A172 (cell line): ENCODE measurements at regions not wholly inside any gene's neighbourhood (a gene's known extent, or its start where the extent isn't known, plus 50 kb on each side); places are given as distances from the start of the nearest gene placed in this dataset.
A peak's percentile ranks its signal among the peaks of the same experiment; 100 is the strongest.
"Not testable (repeated sequence)": the region's sequence is repeated elsewhere in the genome, so short reads cannot be mapped to it uniquely, and the experiment has no call there.

Experiments
- DNase-seq: peaks from one replicate; pipeline ENCODE4 v3.0.0-alpha.2; 2015; ENCODE audit warnings: low spot score

GRCh38 chr1:121006826-121007225, 117.3 kb downstream of the PPIAL4A start:
- not testable (repeated sequence) for DNase-seq

- not testable (repeated sequence) for DNase-seq
Measured at GRCh38 chr1:121007755-121008154, 118.2 kb downstream of the PPIAL4A start.

DNA sequence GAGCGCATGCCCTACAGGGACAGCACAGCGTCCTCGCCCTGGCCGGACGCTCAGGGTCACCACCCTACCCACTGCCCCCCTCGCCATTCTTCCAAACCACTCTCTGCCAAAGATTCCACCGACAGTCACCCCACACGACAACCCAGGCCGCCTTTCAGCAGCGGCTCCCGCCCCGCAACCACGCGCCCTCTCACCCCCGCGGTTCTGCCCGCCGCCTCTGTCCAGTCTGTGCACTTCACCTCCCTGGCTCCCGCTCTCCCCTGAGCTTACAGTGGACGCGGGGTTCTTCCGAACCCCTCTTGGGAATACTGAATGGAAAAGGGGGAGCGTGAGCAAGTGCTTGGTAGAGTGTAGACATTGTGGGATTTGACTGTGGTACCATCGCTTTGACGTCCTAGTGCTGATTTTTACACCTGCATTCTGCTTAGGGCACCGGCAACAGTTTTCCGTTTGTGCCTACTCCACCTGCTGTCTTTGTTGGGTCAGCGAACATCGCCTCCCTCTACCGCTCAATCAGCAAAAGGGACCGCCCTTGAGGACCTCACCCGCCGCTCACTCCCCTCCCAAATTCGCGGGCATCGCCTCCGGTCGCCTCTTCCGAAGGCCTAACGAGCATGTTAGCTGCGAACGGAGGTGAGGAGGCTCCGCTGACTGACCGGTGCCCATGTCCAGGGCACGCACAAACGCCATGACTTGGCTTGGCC, 119.1 kb downstream of the PPIAL4A start:
- DNase-seq, result not testable (repeated sequence)

DNA sequence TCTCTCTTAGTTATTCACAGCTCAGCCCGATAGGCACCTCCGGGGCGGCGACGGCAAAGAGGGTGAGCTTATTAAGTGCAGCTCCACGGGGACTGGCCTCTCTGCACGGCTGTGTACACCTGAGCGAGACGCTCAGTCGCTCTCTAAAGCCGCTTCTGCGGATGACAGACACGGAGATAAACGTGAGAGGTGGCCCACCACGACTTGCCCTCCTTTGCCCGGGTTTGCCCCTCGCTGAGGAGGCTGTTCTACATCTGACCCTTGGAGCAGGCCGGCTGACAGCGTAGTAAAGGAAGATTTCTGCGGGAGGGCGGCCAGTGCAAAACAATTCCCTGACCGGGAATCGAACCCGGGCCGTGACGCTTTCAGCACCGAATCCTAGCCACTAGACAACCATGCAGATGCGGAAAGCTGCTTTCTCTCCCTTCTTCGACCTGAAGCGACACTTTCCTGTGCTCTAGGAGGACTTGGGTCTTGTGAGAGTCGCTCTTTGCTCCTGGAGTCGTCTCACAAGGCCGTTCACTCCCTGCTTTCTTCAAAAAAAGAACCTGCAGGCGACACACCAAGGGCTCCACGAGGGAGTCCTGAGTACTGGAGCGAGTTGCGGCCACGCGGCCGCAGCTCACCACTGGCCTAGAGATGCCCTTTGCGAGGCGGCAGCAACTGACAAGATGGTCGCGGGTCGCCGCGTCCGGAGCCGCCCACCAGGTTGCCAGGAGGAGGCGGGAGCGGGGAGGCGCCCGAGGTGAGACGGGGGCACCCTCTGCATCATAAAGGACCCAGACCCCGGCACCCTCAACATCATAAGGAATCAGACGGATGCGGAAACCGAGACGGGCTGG, 119.9 kb downstream of the PPIAL4A start:
- DNase-seq, result not testable (repeated sequence)

DNA sequence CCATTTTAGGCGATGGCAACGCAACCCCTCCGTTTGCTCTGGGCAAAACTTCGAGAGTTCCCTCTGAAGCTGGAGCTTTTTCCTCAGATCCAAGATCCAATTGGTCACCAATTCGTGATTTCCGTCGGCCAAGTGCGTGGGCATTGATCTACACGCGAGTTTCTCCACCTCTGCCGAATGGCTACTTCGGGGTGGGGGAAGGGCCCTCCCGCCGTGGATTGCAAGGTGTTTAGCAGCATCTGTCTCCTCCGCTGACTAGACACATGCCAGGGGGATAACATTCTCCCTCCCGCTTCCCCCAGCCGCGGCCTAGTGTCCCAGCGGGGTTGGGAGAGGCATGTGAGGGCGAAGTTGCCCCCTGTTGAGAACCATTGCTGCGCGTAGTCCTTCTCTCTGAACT, 120.6 kb downstream of the PPIAL4A start:
- DNase-seq, result not testable (repeated sequence)

DNA sequence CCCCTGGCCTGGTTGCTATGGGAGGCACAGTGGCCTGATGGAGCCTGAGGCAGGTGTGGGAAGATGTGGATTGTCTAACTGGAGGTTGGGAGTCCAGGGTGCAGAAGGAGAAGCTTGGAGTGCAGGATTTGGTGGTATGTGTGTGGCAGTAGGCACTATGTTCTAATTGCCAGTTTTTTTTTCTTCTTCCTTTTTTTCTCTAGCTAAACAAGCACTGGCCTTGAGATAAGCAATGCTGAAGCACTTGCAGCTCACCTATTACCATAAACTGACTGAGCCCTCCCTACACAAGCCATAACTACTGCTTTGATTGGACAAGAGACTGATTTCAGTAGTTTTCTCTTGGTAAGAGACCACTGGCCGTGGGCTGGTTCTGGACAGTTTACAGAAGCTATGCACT, 123.6 kb downstream of the PPIAL4A start:
- DNase-seq, result not testable (repeated sequence)

DNA sequence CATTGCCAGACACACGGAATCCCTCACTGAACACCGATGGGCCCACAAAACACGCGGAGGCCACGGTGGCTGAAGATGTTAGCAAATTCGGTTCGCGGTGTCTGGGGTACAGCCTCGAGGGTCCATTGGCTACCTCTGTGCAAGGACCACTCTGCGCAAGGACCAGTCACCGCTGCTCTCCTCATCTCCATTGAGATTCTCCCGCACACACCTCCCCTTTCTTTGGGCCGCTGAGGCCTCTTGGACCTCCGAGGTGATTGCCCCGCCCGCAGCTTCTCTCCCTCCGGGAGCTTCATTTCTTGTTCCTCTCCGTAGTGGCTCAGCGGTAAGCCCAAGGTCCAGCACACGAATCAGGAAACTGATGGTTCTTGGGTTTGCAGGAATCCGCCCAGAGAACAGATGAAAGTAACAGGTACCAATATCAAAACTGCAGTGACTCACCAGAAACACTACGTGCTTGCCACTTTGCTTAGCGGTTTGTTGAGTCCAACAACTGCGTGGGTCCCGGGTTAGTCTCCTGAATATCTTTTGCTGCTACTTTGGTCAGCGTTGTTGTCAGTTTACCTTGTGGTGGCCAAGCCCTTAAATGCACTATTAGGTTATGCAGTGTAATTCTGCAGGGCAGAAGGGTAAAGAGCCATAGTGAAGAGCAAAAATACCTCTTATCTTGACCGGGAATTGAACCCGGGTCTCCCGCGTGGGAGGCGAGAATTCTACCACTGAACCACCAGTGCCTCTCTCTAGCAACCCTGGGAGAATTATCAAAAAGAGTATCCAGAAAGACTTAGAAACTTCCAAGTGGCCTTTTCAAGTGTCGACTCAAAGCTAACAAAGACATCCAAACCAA, 126.8 kb downstream of the PPIAL4A start:
- DNase-seq, result peak; percentile 79

GRCh38 chr1:121019715-121020349, 130.3 kb downstream of the PPIAL4A start:
- DNase-seq, result not testable (repeated sequence)

DNA sequence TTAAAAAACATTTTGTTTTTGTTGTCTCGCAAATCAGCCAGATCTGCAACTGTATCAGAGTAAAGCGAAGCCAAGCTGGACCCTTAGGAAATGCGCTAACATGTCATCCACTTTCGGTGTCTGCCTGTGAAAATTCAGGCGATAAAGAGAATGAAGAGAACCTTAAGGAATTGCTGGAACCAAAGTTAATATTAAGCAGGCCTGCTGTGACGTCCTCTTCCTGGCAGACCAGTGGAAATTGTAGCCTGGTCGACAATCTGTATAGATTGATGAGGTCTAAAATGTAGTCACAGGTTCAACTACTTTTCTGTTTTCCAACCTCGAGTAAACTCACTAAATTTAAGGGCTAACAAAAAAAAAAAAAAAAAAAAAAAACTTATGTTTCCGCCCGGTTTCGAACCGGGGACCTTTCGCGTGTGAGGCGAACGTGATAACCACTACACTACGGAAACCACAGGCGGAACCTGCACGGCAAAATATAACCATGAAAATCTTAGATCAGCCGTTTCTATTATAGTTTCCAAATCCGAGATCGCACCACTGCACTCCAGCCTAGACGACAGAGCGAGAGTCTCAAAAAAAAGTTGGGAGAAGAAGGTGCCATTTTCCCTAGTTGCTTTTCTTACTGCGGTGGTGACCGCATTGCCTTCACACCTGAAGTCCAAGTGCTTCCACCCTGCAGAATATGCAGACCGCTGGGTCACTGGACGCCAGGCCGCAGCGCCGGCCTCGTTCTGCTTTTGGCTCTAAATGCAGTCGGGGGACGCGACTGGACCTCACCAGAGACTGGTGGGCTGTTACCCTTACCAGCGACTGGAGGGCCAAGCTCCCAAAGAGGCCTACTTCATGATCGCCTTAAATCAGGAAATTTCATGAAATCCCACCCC, 131.0 kb downstream of the PPIAL4A start:
- DNase-seq, result peak; percentile 53

DNA sequence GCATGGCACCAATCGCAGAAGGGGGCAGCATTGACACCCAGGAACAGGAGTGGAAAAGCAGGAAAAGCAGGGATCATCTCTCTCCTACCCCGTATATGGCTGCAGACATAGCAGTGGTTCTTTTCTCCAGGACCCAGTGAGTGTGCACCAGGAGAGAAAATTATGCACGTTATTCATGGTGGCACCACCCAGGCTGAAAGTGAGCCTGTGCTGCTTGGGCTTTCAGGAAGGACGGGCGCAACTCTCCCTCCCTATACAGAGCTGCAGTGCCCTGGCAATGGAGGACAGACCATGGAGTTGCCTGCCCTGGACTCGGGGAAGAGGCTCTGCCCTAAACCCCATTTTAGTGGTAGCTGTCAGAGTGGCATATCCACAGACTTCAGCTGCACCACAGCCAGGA, 132.1 kb downstream of the PPIAL4A start:
- DNase-seq, result not testable (repeated sequence)

DNA sequence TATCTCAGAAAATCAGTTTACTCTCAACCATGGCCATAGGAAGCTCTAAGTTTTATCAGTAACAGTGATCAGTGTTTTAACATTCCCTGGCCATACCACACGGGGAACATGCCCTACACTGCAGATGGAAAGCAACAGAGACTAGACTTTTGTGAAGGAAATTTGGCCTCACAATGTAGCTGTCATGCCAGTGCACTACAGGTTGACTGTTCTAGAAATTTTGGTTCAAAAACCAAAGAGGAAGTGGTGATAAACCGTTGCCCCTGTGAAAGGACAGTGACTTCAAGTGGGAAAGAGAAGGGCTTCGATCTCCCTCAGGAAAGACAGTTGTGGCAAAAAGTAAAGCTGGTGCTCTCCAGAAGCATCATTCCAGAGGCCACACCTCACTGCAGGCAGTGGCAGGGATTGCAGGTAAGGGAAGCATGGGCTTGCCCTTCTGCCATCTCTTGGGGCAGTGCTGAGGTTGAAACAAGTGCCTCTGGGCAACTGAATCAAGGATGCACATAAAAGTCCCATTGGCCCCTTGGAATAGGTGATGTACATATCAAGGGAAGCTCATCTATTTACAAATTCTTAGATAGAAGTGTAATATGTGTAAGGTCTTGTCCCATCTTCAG, 143.4 kb downstream of the PPIAL4A start:
- DNase-seq, result not testable (repeated sequence)

GRCh38 chr1:121036792-121037191, 147.2 kb downstream of the PPIAL4A start:
- DNase-seq, result not testable (repeated sequence)

DNA sequence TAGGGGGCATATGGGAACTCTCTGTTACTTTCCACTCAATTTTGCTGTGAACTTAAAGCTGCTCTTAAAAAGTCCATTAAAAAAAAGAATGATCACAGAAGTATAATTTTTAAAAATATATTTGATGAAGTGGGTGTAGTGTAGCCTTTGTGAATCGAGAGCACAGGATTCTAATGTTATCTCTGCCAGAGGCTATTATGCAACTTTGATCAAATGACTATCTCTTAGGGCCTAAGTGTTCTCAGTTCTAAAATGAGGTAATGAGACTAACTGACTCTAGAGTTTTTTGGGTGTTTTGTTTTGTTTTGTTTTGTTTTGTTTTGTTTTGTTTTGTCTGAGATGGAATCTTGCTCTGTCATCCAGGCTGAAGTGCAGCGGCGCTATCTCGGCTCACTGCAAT, 143.2 kb downstream of the FAM72B start:
- DNase-seq, result not testable (repeated sequence)

DNA sequence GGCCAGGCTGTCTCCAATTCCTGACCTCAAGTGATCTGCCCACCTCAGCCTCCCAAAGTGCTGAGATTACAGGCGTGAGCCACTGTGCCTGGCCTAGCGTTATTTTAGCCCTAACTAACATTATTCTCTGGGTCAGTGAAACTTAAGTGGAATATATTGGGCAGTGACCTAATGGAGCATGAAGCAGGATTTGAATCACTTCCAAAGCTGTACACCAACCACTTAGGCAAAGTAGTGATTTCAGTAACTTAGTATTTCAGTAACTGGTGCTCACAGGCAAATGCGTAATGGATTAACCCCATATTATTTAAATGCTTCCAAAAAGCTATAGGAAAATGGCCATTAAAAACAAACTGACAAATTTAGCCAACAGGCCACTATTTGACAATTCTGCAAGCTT, 142.6 kb downstream of the FAM72B start:
- DNase-seq, result not testable (repeated sequence)

DNA sequence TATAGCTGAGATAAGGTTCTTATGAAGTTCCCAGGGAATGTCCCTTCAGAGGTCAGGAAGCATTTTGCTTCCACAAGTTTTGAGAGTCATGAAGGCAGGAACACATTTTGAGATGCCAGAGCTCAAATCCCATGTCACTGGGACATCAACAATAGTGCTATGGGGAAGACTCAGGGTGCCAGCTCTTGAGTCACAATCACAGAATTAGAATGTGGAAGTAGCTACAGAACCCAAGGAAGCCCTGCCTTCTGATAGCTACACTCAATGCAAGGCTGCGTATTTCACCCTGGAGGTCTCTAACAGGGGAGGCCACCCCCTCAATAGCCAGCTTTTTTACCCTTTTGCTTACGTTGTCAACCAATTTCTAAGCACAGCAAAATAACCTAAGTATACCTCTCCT, 141.3 kb downstream of the FAM72B start:
- not testable (repeated sequence) for DNase-seq

GRCh38 chr1:121048293-121048752, 135.8 kb downstream of the FAM72B start:
- not testable (repeated sequence) for DNase-seq

DNA sequence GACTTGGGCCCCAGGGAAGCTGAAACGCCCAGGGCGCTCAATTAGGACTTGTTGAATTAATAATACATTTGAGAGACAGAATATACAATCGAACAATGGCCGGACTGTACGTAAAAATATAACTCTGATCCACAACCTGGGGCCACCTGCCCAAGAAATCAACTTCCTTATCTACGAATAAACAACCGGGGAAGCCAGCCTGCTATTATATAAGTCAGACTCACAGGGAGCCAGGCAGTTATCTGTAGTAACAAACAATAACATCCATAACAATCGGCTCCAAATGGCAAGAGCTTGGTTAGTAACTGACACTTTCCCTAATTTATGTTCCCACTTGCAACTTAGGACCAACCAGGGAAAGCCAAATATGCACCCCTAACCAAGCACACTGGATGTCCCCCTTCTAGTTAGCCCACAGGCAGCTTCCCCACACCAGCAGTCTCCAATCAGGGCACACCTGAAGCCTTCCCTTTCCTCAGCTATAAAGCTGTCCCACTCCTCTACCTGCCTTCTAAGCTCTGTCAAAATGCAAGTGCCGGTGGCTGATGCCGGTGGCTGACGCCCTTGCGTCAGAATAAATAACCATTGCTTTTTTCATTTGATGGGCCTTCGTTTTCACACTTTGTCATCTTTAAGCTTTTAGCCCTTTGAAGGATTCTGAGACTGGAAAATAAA, 135.2 kb downstream of the FAM72B start:
- not testable (repeated sequence) for DNase-seq

GRCh38 chr1:121050097-121050496, 134.0 kb downstream of the FAM72B start:
- not testable (repeated sequence) for DNase-seq

DNA sequence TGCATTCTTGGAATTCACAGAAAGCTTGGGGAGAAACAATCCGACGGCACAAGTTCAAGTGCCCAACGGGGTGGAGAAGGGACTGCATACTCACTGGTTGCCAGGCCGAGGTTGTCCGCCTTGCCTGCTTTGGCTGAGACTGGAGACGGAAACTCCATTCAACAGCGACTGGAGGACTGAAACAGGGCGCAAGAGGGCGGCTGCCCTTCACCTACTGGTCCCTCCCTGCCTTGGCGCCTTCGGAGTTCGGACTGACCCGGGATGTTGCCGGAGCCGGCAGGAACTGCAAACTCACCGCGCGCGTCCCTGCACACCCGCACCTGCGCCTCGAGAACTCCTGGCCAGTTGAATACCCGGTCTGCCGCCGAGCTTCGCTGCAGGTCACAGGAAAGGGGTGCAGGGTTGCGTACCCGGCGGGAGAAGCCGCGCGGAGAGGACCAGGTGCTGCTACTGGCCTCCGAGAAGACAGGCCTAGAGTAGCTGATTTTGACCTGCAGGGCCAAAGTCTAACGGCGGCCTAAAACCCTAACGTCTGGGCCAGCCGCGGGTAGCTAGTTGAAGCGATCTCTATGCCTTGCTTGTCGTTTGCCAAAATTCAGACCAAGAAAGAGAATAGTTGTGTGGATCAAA, 132.9 kb downstream of the FAM72B start:
- DNase-seq, result not testable (repeated sequence)
